Activated CD8-positive, alpha-beta memory T cell treated with anti-CD3 and anti-CD28 coated beads for 1 hour (primary cell): ENCODE measurements at regions not wholly inside any gene's neighbourhood (a gene's known extent, or its start where the extent isn't known, plus 50 kb on each side); places are given as distances from the start of the nearest gene placed in this dataset.

Experiments used
- DNase-seq, 2 donors: peaks; one replicate each; pipeline ENCODE4 v3.0.0-alpha.2; 2020; ENCODE audit warnings: low read depth in 1 of 2; ENCODE audit errors: extremely low read depth in 1 of 2

GRCh38 chr11:26278354-26278753 lies 53.6 kb upstream of the ANO3 start:
- DNase-seq, result no peak
